KMS-11 (cell line): ENCODE measurements at regions not wholly inside any gene's neighbourhood (a gene's known extent, or its start where the extent isn't known, plus 50 kb on each side); places are given as distances from the start of the nearest gene placed in this dataset.

Experiments used
- H2AFZ ChIP-seq: fragments of 200-600 bp; sonication (generic); 2 replicates; pipeline ENCODE4 v1.6.1; 2016; ENCODE audit warnings: antibody characterized with exemption, mixed run types, low read depth
- H3K27ac ChIP-seq: fragments of 200-600 bp; sonication (generic); 2 replicates; pipeline ENCODE4 v1.6.1; 2016; ENCODE audit warnings: mild to moderate bottlenecking, mixed run types
- H3K27me3 ChIP-seq: fragments of 200-600 bp; sonication (generic); 2 replicates; pipeline ENCODE4 v1.6.1; 2017; ENCODE audit warnings: mild to moderate bottlenecking, low read depth, mixed run types, moderate library complexity; ENCODE audit not compliant: insufficient read depth
- H3K36me3 ChIP-seq: fragments of 200-600 bp; sonication (generic); 2 replicates; pipeline ENCODE4 v1.6.1; 2017; ENCODE audit warnings: mild to moderate bottlenecking, mixed run types; ENCODE audit not compliant: insufficient read depth
- H3K4me1 ChIP-seq: fragments of 200-600 bp; sonication (generic); 2 replicates; pipeline ENCODE4 v1.6.1; 2016; ENCODE audit warnings: mild to moderate bottlenecking, low read depth, mixed run types; ENCODE audit not compliant: poor library complexity, severe bottlenecking
- H3K4me2 ChIP-seq: fragments of 200-600 bp; sonication (generic); 2 replicates; pipeline ENCODE4 v1.7.0; 2016; ENCODE audit warnings: mild to moderate bottlenecking, mixed run types
- H3K4me3 ChIP-seq: fragments of 200-600 bp; sonication (generic); IDR thresholded peaks from 2 replicates; pipeline ENCODE4 v1.6.1; 2017; ENCODE audit warnings: low read depth, low read length, mixed read lengths; ENCODE audit not compliant: insufficient read depth
- H3K79me2 ChIP-seq: fragments of 200-600 bp; sonication (generic); 2 replicates; pipeline ENCODE4 v1.6.1; 2016; ENCODE audit warnings: low read depth, mixed run types; ENCODE audit not compliant: insufficient read depth
- H3K9ac ChIP-seq: fragments of 200-600 bp; sonication (generic); 2 replicates; pipeline ENCODE4 v1.6.1; 2016; ENCODE audit warnings: mild to moderate bottlenecking, mixed run types
- H4K20me1 ChIP-seq: fragments of 200-600 bp; sonication (generic); 2 replicates; pipeline ENCODE4 v1.6.1; 2016; ENCODE audit warnings: mild to moderate bottlenecking, mixed run types; ENCODE audit not compliant: insufficient read depth
- TF ChIP-seq, protein P1 (sequence below): fragments of 200-600 bp; sonication (generic); conservative IDR thresholded peaks from 2 replicates; pipeline ENCODE4 v1.6.1; 2017; ENCODE audit warnings: low read depth, mild to moderate bottlenecking, antibody characterized with exemption, low read length, moderate library complexity, mixed read lengths

DNA sequence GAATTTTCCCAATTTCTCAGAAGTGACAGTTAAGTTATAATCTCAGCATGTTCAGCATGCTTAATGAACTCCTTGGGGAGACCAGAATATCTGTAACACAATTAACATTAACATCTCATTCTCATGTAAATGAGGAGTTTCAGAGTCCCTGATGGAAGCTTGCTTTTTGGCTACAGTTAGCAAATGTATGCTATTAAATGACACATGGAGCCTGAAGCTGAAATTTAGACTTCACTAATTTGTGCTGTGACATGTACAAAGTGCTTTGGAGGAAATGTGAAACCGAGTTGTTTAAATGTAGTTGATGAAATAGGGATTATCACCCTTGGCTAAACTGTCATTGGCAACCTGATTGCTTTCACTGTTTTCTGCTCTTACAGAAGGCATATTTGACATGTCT lies 2265.1 kb upstream of the PCDH20 start:
- Histone ChIP-seq H3K27ac (no peak overlapping the region), H3K4me2 (no peak overlapping the region), H3K4me3 (no peak overlapping the region), H3K4me1 (no peaks in the 10 kb centered on the region), H3K36me3 (no peaks in the 10 kb centered on the region), H3K9ac (no peak overlapping the region), H4K20me1 (no peaks in the 10 kb centered on the region), H3K79me2 (no peaks in the 10 kb centered on the region), H3K27me3 (no peaks in the 10 kb centered on the region), H2AFZ (no peak overlapping the region)
- TF ChIP-seq, protein P1, sequence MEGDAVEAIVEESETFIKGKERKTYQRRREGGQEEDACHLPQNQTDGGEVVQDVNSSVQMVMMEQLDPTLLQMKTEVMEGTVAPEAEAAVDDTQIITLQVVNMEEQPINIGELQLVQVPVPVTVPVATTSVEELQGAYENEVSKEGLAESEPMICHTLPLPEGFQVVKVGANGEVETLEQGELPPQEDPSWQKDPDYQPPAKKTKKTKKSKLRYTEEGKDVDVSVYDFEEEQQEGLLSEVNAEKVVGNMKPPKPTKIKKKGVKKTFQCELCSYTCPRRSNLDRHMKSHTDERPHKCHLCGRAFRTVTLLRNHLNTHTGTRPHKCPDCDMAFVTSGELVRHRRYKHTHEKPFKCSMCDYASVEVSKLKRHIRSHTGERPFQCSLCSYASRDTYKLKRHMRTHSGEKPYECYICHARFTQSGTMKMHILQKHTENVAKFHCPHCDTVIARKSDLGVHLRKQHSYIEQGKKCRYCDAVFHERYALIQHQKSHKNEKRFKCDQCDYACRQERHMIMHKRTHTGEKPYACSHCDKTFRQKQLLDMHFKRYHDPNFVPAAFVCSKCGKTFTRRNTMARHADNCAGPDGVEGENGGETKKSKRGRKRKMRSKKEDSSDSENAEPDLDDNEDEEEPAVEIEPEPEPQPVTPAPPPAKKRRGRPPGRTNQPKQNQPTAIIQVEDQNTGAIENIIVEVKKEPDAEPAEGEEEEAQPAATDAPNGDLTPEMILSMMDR = no peak

DNA sequence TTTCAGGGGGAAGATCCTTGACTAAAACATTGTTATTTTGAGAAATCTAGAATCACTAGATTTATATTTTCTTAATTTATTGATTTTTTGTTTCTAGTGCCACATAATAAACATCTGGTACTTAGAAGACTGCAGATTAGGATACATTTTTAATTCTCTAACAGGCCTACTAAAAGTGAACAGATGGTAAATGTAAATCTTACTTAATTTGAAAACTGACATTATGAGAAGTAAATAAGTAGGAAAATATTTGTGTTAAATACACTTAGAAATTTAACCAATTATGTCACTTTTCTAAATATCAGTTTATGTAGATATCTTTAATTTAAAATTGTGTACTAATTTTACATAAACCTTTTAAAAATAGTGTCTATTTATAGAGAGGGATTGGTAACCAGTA lies 2255.6 kb upstream of the PCDH20 start:
- Histone ChIP-seq H3K79me2 (no peaks in the 10 kb centered on the region), H2AFZ (no peak overlapping the region)

DNA sequence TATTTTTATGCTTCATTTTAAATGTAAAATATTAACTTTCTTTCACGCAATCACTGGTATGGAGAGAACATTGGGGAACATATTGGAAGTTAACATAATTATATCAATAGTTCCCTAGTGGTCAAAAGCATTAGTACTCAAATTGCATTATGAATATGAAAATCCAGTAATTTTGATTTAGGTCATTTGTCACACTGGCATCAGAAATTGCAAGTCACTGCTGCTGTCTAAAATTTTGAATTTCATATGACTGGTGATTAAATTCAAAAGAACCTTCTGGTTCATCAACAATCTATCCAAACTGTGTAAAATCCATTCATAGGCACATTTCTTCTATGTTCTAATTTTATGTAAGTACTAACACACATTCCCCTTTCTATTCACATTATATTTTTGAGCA lies 2235.7 kb upstream of the PCDH20 start:
- no peak overlapping the region for H3K9ac ChIP-seq
- TF ChIP-seq, protein P1 = no peak
- H3K4me2 ChIP-seq = no peak overlapping the region
- H3K4me3 ChIP-seq = no peak overlapping the region
- H3K79me2 ChIP-seq = no peaks in the 10 kb centered on the region
- H4K20me1 ChIP-seq = no peaks in the 10 kb centered on the region
- H3K27me3 ChIP-seq = no peaks in the 10 kb centered on the region
- H2AFZ ChIP-seq = no peak overlapping the region
- H3K4me1 ChIP-seq = no peaks in the 10 kb centered on the region
- no peak overlapping the region for H3K27ac ChIP-seq
- no peaks in the 10 kb centered on the region for H3K36me3 ChIP-seq

More for the DNA sequence above, 2255.6 kb upstream of the PCDH20 start:
- no peaks in the 10 kb centered on the region for H4K20me1 ChIP-seq
- H3K4me2 ChIP-seq = no peak overlapping the region
- H3K27ac ChIP-seq = no peak overlapping the region
- TF ChIP-seq, protein P1 = no peak
- H3K4me1 ChIP-seq = no peaks in the 10 kb centered on the region
- no peak overlapping the region for H3K9ac ChIP-seq
- no peak overlapping the region for H3K4me3 ChIP-seq
- no peaks in the 10 kb centered on the region for H3K27me3 ChIP-seq
- no peaks in the 10 kb centered on the region for H3K36me3 ChIP-seq

DNA sequence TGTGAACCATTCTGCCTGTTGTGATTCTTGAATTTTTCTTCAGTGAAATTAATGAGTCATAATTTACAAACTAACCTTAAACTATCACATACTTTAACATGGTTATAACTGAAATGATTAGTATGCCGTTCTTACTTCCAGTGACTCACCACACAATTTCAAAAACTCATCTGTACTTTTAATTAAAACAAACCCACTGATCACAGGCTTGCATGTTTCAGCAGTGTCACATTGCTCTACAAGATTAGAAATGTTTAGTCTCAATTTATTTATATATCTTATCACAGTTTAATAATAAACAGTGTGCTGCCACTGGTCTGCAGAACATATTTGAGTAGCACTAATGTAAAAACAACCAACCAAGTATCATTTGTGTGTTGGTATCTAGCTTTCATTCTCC lies 2227.9 kb upstream of the PCDH20 start:
- Histone ChIP-seq H2AFZ (no peak overlapping the region), H3K4me3 (no peak overlapping the region), H3K36me3 (no peaks in the 10 kb centered on the region), H3K27ac (no peak overlapping the region), H3K4me1 (no peaks in the 10 kb centered on the region), H3K9ac (no peak overlapping the region), H3K4me2 (no peak overlapping the region), H4K20me1 (no peaks in the 10 kb centered on the region), H3K27me3 (no peaks in the 10 kb centered on the region), H3K79me2 (no peaks in the 10 kb centered on the region)
- TF ChIP-seq, protein P1 = no peak
